M059J (cell line): ENCODE measurements at regions not wholly inside any gene's neighbourhood (a gene's known extent, or its start where the extent isn't known, plus 50 kb on each side); places are given as distances from the start of the nearest gene placed in this dataset.

Experiments
- DNase-seq: peaks from one replicate; pipeline ENCODE4 v3.0.0-alpha.2; 2012; ENCODE audit warnings: low read depth

DNA sequence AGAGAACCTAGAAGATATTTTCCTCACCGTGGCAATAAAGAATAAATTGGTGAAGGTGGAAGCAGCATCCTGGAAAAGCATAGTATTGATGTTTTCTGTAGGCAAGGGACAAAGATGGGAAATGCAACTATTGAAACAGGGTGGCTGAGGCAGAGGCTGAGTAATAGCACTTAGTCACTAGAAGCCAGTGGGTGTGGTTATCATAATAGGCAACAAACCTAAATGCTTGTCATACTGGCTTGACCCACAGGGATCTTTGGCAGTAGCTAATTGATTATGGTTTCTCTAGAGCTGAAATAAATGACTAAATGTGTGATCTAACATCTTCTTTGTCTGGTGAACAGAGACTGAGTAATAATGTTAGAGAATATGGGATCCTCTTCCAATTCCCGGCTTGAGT is 353.6 kb upstream of the RPS6KA3 start:
- DNase-seq, result peak; percentile 42

DNA sequence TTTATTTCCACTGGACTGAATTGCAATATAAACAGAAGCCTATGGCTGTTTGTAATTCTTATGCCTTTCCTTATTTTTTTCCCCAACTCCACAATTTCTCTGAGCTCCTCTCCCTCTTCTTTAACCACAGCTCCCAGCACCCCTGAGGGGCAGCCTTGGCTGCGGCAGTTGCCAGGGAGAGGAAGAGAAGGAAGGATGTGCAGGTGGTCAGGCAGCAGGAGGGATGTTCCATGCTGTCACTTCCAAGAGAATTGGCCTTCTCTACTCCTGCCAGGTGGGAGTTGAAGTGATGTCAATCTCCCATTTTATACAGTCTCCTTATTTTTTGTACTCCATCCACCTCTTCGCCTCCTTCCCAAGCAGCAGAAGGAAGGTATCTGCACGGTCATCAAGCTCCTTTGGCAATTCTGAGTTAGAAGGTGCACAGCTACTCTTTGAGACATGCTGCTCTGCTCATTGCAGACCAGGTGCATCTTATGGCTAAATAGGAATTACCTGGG is 343.3 kb upstream of the RPS6KA3 start:
- DNase-seq, result no peak

DNA sequence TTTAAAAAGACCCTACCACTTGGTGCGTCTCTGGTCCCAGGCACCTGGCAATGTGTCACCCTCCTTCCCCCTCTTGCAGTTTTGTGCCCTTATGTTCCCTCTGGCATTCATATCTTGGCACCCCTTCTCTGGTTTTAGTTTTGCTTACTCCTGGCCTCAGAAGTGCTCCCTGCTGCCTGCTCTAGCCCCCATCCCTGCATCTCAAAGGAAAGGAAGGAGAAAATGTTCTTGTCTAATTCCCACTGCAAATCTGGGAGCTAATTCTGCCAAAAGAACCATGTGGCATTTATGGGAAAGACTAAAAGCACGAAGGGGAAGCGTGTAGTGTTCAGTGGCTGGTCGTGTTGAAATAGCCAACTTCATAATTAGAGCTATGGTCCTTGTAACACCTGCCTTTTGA is 340.1 kb upstream of the RPS6KA3 start:
- no peak for DNase-seq

DNA sequence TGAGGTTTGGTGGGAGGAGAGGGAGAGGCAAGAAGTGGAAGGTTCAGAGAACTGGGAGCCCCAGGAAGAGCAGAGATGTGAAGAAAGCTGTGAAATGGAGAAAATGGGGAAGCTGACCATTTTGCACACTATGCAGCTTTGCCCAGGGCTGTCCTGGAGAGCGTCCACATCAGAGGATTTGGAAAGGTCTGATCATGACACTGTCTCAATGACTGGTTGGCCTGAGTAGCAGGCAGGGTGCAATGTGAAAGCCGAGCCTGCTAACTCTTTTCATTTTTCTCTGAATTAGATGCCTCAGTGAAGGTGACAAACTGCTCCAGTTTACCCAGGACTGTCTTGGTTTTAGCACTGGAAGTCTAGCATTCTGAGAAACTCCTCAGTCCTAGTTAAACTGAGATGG is 330.1 kb upstream of the RPS6KA3 start:
- no peak for DNase-seq

DNA sequence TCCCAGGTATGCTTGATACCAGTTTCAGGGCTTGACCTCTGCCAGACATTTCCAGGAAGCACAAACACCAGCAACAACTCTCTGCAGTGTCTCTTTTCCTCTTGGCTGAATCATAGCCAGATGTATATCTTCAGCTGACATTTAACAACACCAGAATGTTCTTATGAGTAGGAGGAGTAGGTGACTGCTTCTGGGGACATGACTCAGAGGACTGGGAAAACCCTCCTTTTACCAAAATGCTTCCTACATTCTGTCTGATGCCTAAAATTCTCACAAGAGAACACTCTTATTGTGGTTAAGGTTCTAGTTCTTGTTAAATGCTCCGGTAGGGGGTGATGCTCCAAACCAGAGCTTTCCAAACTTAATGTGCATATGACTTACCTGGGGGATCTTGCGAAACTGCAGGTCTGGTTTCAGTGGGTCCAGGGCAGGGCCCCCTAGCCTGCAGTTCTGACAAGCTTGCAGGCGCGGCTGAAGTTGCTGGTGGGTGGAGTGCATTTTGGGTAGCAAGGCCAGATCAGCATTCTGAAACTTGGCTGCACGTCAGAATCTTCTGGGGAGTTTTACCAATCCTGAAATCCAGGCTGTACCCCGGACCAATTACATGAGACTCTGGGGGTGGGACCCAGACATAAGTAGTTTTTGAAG is 329.3 kb upstream of the RPS6KA3 start:
- peak; percentile 10 for DNase-seq

DNA sequence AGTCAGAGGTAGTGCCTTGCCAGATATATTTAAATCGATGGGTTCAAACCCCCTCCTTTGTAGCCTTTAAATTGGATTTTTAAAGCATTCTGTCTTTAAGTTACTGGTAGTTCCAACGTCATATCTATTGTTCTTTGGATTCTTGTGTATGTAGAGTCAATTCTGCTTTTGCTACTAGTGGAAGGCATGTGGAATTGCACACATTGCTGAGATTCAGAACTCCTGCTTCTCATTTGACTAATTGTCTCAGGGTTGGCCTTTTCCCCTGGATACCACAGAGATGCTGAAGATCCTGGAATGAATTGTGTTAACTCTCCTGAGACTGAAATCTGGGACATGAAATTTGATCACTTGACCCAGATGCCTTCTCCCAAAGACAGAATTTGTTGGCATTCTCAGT is 328.3 kb upstream of the RPS6KA3 start:
- peak; percentile 1 for DNase-seq

DNA sequence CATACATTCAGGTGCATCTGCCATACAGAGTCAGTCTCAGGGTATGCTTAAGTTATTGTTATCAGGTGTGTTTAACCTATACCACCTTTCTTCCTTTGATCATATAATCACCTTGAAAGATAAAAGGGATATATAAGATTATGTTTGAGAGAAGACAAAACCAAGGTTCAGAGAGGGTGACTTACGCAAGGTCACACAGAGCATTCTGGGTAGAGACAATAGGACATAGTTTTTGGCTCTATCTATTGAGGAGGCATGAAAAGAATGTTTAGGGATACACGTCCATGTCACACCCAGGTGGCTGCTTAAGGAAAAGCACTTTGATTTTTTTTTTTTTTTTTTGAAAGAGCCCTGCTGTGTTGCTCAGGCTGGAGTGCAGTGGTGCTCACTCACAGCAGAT is 327.1 kb upstream of the RPS6KA3 start:
- no peak for DNase-seq

DNA sequence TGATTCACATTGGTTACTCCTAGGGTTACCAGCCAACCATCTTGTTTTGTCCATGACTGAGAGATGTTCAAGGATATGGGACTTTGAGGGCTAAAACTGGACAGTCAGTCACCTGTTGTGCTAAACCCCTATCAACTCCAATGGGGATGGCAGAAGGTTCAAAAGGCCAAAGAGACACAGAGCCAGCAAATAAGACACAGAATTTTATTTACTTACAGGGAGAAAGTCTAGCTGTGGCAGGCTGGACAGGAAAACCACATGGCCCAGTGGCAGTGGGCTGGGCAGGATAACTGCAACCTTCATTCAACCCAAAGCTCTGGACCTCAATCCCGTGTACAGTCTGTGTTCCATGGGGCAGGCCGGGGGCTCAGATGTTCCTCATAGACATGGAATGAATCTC is 326.7 kb upstream of the RPS6KA3 start:
- no peak for DNase-seq

DNA sequence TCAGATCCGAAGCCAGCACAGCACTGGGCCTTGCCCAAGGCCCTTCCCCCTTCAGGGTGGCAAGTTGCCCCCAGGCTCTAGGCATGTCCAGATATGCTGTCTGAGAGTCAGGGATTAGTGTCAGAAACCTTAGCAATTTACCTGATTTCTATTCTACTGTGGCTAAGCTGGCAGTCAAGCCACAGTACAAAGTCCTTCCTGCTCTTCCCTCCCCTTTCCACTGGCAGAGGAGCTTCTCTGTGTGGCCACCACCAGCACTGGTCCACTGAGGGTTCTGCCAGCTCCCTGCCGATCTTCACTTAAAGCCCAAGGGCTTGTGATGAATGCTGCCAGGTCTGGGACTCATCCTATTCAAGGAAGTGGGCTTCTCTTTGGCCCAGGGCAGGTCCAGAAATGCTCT is 324.5 kb upstream of the RPS6KA3 start:
- DNase-seq, result no peak

DNA sequence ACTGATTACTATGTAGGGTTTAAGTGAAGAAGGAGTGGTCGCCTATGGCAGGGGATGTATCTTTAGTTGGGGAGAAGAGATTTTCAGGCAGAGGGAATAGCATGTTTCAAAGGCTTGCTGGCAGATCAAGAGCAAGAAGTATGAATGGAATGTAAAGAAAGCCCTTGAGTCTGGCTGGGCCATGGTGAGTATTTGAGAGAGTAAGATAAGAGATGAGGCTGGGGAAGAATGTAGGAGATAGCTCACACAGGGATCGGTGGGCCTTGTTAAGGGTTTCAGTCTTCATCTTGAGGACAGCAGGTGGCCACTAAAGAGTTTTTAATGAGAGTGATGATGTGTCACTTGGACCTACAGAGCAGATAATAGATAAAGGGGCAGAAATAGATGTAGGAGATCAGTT is 319.1 kb upstream of the RPS6KA3 start:
- no peak for DNase-seq

DNA sequence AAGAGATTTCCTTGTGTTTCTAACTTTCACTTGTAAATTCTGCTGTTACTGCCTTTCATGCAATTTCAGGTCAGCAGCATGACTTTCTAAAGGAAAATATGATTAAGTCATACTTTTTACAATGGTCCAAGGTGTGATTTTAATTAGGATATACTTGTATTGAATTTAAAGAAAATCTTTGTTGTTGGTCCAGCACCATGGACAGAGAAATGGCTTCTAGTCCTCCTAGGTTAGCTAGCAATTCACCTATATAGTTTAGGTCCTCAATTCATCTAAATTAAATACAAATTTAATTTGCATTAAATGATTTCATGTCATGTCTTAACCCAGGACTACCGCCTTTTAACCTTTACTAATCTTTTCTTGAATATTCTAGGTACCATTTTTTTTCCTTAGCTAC is 304.9 kb upstream of the RPS6KA3 start:
- peak; percentile 3 for DNase-seq

DNA sequence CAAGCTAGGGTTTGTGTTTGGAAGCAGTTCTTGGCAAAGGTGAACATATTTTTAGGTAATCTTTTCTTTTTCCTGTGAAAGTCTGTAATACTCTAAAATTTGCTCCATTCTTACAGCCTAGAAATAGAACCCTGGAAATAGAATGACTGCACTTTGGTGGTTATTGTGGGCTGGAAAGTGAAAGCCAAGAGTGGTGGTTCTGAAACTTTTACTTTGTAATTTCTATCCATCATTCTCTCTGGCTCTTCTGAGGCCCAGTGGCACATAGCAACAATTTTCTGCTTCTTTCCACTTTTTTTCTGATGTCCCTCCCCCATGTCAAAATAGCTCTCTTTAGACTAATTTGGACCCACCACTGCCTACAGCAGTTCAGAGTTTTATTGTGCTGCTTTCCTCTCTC is 300.4 kb upstream of the RPS6KA3 start:
- DNase-seq, result no peak

DNA sequence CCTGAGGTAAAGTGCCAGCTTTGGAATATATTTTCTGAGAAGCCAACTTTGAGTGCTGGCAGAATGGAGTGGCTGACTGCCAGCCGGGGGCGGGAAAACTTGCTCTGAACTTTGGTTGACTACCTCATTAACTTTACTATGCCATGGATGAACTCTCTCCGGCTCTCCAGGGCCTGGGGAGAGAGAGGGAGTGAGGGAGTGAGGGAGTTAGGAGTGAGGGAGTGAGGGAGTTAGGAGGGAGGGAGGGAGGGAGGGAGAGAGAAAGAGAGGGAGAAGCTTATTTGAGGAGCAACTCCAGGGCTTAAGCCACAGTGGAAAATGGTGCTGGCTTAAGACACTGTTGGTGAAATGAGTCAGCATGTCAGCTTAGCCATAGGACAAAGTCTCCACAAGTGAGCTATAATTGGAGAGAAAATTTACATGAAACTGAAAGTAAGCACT is 280.9 kb upstream of the RPS6KA3 start:
- peak; percentile 80 for DNase-seq

DNA sequence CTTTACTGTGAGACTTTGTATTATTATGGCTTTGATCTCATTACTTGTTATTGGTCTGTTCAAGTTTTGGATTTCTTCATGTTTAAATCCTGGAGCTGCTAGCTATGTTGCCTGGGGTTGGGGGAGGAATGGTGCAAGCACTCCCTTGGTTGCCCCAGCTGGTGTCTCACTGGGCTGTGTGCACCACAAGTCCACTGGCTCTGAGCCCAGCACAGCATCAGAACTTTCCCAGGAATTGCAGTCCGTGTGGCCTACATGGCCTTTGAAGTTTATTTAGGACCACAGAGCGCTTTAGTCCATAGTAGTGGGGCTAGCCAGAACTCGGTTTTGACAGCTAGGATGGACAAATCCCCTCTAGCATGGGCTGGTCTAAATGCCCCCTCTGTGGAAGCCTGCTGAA is 278.8 kb upstream of the RPS6KA3 start:
- peak; percentile 15 for DNase-seq

DNA sequence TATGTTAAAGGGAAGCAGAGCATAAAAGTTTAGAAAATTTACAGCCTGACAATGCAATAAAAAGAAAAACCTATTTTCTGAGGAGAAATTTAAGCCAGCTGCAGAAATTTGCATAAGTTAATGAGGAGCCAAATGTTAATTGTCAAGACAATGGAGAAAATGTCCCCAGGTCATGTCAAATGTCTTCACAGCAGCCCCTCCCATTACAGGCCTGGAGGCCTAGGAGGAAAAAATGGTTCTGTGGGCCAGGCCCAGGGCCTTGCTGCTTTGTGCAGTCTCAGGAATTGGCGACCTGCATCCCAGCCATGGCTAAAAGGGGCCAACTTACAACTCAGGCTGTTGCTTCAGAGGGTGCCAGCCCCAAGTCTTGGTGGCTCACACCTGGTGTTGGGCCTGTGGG is 275.4 kb upstream of the RPS6KA3 start:
- no peak for DNase-seq

DNA sequence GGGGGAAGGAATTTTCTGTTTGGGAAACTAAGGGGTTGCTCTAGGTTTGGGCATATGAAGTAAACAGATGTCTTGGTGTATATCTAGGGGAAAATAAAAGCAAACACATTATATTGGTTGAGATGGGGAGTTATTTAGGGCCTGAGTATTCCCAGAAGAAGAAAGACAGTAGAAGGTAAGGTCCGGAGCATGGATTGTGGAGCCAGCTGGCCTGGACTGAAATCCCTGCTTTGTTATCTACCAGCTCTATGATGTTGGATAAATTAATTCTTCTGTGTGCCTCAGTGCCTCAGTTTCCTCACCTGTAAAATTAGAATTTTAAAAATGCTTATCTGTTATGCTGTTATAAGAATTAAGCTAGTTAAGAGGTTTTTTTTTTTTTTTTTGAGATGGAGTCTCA is 272.3 kb upstream of the RPS6KA3 start:
- DNase-seq, result no peak

DNA sequence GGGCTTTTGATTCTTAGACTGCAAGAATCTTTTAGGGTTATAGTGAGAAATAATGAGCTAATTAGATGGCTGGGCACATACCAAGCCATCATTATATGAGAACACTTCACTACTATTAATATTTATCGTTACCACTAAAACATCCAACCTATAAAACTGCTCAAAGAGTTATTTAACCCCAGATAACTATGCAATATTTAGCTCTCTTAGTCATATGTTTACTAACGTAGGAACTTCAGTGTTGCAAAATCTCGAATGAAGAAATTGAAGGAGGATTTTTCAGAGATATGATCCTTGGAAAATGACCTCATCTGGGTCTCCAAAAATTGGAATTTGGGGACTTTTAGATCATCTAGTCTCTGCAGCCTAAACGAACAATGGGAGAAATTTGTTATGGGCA is 265.0 kb upstream of the RPS6KA3 start:
- DNase-seq, result no peak

DNA sequence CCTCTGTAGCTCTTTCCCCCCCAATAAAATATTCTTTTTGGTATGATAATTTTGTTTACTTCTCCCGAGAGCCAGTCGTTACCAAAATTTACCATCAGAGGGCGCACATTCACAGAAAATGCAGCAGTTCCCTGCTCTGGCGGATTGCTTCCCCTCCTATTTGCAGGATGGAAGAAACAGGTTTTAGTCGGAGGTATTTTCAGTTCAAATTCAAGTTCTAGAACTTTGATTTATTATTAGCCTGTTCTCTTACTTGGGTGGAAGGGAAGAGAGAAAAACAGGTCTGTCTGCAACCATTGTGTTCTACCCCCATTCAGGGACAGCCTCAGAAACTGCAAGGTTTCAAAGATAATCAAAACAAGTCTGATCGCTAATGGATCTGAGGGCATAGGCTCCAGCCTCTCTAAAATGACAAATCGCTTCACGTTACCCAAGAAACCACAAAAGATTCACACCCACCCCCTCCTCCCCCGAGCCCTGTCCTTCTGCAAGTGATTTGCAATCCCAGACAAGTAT is 263.8 kb upstream of the RPS6KA3 start:
- peak; percentile 54 for DNase-seq

DNA sequence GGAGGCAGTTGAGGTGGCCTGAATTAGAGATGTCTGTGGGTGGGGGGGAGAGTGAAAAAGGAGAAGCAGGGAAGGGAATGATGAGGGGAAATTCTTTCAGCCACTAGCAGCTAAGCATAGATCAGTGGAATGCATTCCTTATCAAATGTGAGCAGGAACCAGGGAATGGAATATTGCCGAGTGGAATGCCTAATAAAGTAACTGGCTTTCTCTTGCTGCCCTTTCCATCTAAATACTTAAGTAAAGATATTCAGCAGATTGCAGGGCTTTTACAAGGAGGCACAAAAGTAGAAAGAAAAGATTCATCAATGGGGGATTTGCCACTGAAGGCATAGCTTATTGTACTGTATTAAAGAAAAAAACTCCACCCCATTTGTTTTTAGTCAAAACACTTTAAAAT is 263.0 kb upstream of the RPS6KA3 start:
- DNase-seq, result no peak

DNA sequence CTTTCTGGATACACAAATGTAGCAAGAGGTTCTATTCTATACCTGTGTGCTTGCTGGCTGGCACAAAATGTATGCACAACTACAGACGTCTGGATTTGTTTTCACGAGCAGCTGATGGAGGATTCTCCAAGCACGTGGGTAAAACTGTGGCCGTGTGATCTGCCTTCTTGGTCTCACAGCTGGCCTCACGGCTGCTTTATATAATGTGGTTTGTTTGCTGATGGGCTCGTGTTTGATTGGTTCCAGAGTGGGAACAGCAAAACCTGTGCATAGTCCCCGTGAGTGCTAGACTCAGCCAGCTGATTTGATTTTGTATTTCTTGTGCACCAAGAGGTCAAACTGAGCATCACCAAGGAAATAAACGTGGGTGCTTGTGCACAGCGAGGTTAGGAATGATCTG is 262.6 kb upstream of the RPS6KA3 start:
- DNase-seq, result no peak

DNA sequence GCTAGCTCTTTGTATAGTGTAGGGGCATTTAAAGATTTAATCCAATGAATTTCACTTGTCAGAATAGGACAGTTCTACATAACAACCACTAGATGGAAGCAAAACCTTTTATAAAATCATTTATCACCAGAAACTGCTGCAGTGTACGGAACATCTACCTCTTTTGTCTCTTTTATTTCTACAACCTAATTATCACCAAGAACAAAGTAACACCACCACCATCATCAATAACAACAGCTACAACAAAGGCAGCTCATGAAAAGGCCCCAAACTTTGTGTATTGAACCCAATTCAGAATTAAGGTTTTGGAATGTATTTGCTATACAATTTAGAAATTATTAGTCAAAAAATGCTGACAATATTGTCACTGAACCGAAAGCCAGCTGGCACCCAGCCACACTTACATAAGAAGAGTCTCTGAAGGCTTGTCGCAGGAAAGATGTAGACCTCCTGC is 260.9 kb upstream of the RPS6KA3 start:
- no peak for DNase-seq

DNA sequence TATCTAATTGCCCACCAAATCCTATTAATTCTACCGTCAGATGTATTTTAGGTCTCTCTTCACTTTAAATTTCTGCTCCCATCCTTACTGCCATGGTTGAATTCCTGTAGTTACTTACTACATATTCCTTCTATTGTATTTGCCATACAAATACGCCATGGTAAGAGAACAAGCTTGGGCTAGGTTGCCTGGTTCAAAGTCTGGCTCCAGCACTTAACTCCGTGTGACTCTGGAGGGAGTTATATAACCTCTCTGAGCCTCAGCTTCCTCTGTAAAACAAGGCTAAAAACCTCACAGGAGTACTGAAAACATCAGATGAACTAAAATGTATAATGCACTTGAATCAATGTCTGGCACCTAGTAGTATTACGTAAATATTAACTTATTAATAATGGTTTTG is 260.3 kb upstream of the RPS6KA3 start:
- no peak for DNase-seq

DNA sequence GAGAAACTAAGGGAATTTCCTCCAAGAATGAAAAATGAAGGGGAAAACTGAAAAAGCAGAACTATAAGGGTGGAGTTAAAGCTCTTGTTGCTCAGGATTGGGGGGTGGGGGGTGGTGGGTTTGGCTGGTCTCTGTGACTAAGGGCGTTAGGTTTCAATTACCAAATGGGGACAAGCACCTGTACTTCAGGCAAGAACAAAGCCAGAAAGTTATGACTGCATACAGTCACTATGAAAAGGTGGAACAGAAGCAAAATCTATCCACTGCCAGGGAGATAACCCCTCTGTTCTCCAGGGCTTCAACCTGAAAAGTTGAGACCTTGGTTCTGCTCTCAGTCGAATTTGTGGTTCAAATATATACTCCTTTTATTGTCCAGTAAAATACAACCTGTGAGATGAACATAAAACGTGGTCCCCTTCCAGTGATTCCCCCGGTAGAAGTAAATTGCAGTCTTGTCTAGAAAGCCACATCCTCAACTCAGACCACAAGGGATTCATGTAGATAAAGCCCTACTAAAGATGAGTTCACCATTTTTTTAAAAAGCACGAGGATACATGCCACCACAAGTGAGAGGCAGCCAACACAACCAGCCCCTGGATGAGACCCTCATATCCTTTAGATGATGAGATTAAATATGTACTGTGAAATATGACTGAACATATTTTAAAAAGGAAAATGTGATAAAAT is 257.1 kb upstream of the RPS6KA3 start:
- no peak for DNase-seq
